HUES6 (cell line): ENCODE measurements at regions not wholly inside any gene's neighbourhood (a gene's known extent, or its start where the extent isn't known, plus 50 kb on each side); places are given as distances from the start of the nearest gene placed in this dataset.
"Not testable (repeated sequence)": the region's sequence is repeated elsewhere in the genome, so short reads cannot be mapped to it uniquely, and the experiment has no call there.

Experiments used
- H3K27ac ChIP-seq: 2 replicates; pipeline ENCODE4 v1.7.0; 2013; ENCODE audit warnings: low read depth, mild to moderate bottlenecking, low read length, inconsistent platforms
- H3K27me3 ChIP-seq: 2 replicates; pipeline ENCODE4 v1.6.1; 2013; ENCODE audit warnings: low read length; ENCODE audit not compliant: control insufficient read depth, insufficient read depth
- H3K36me3 ChIP-seq: 2 replicates; pipeline ENCODE4 v1.6.1; 2013; ENCODE audit warnings: low read length; ENCODE audit not compliant: control insufficient read depth, insufficient read depth
- H3K4me1 ChIP-seq: 2 replicates; pipeline ENCODE4 v1.6.1; 2013; ENCODE audit warnings: low read length; ENCODE audit not compliant: control insufficient read depth, insufficient read depth
- H3K4me3 ChIP-seq: 2 replicates; pipeline ENCODE4 v1.5.1; 2013; ENCODE audit warnings: low read depth, low read length
- H3K9ac ChIP-seq: one replicate; pipeline ENCODE4 v1.6.1; 2013; ENCODE audit warnings: mild to moderate bottlenecking, low read length
- H3K9me3 ChIP-seq: 2 replicates; pipeline ENCODE4 v1.6.1; 2013; ENCODE audit warnings: low read depth, low read length; ENCODE audit not compliant: control insufficient read depth, insufficient read depth

DNA sequence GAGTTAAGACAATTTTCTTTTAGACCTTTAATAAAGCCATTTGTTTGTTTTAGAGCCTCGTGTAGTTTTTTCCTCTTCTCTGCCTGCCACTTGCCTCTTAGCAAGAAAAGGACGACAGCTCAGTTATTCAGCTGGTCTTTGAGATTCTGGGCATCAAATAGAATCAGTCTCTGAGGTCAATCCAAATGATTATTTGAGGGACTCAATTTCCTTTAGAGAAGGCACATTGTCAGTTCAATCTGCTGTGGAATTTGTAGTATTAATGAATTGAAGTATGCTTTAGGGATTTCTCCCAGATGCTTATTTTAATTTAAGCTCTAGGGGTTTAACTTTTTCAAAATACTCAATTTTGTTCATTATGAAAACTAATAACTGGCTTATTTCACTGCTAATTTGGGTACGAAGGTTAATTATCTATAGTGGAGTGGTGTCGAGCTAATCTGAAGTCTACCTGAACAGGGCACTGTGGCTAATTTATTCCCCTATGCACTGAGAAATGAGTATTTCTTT lies 841.2 kb upstream of the AUTS2 start:
- Histone ChIP-seq H3K27ac (no peak overlapping the region), H3K4me3 (no peak overlapping the region), H3K9me3 (peaks cover 5% of the 10 kb centered on the region; the same call in 1 of the 2 replicates), H3K27me3 (no peaks in the 10 kb centered on the region; the same call in 1 of the 2 replicates), H3K36me3 (no peaks in the 10 kb centered on the region), H3K4me1 (no peaks in the 10 kb centered on the region), H3K9ac (no peak overlapping the region)

GRCh38 chr7:68760556-68760955 lies 837.7 kb upstream of the AUTS2 start:
- H3K27me3 ChIP-seq, result no peaks in the 10 kb centered on the region; the same call in 1 of the 2 replicates
- H3K4me3 ChIP-seq, result no peak overlapping the region
- H3K27ac ChIP-seq, result no peak overlapping the region
- H3K4me1 ChIP-seq, result no peaks in the 10 kb centered on the region
- no peaks in the 10 kb centered on the region for H3K36me3 ChIP-seq
- no peak overlapping the region for H3K9ac ChIP-seq
- peaks cover 20% of the 10 kb centered on the region for H3K9me3 ChIP-seq

DNA sequence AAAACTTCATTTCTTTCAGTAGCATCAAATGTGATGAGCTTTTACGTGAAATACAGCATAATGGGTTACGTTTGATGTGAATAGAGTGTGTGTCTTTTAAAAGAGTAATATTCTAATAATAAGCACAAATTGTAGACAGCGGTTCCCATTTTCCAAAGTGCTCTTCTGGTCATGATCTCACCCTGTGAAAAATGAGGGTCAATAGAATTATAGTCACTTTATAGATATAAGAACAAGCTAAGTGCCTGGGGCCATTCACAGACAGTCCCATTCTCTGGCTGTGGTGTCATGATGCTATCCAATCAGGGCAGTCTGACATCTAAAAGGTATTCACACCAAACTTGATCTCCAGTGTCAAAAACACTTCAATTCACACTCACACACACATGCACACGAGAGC lies 830.8 kb upstream of the AUTS2 start:
- H3K27me3 ChIP-seq, result no peaks in the 10 kb centered on the region
- peaks cover 12% of the 10 kb centered on the region for H3K9me3 ChIP-seq
- no peaks in the 10 kb centered on the region for H3K36me3 ChIP-seq
- H3K4me1 ChIP-seq, result no peaks in the 10 kb centered on the region
- no peak overlapping the region for H3K9ac ChIP-seq
- no peak overlapping the region for H3K4me3 ChIP-seq
- no peak overlapping the region for H3K27ac ChIP-seq

GRCh38 chr7:68770649-68771048 lies 827.6 kb upstream of the AUTS2 start:
- H3K4me3 ChIP-seq, result no peak overlapping the region

DNA sequence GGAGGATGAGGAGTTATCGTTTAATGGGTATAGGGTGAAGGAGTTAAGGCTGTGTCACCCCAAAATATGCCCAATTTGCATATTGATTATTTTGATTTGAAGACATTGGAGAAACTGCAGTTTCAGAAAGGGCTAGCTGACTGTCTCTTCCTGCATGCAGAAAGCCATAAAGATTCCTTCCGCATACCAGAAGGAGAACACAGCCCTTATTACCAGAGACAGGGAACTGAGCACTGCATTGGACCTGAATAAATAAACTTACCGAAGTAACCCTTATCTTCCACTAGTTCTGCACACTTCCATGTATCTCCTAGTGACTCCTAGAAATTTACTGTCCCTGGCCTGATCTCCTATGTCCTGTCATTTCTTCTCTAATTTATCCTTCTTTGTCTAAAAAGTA lies 821.9 kb upstream of the AUTS2 start:
- Histone ChIP-seq H3K4me3 (no peak overlapping the region), H3K4me1 (no peaks in the 10 kb centered on the region), H3K27ac (no peak overlapping the region), H3K9ac (no peak overlapping the region), H3K27me3 (no peaks in the 10 kb centered on the region), H3K36me3 (no peaks in the 10 kb centered on the region), H3K9me3 (no peaks in the 10 kb centered on the region)

More at GRCh38 chr7:68770649-68771048, 827.6 kb upstream of the AUTS2 start:
- H3K36me3 ChIP-seq, result no peaks in the 10 kb centered on the region
- H3K4me1 ChIP-seq, result no peaks in the 10 kb centered on the region
- H3K27ac ChIP-seq, result no peak overlapping the region
- no peak overlapping the region for H3K9ac ChIP-seq
- H3K9me3 ChIP-seq, result no peaks in the 10 kb centered on the region
- H3K27me3 ChIP-seq, result no peaks in the 10 kb centered on the region

DNA sequence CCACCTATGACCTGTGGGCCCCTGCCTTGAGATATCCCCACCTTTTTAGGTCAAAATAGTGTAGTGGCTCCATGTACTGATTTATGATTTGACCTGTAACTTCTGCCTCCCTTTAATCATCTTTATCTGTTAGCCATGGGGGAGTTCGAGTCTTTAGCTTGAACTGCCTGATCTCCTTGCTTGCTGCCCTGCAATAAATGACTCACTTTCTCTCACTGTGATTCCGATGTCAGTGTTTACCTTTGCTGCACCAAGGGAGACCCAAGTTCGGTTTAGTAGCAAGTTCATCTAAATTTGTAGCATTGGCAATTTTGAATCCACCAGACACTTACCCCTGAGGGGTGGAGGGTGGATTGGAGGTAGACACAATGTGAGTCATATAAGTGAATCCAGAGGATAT lies 814.6 kb upstream of the AUTS2 start:
- Histone ChIP-seq H3K9ac (no peak overlapping the region), H3K27ac (no peak overlapping the region), H3K27me3 (no peaks in the 10 kb centered on the region), H3K4me1 (peaks cover 16% of the 10 kb centered on the region), H3K4me3 (no peak overlapping the region), H3K36me3 (no peaks in the 10 kb centered on the region), H3K9me3 (no peaks in the 10 kb centered on the region)

DNA sequence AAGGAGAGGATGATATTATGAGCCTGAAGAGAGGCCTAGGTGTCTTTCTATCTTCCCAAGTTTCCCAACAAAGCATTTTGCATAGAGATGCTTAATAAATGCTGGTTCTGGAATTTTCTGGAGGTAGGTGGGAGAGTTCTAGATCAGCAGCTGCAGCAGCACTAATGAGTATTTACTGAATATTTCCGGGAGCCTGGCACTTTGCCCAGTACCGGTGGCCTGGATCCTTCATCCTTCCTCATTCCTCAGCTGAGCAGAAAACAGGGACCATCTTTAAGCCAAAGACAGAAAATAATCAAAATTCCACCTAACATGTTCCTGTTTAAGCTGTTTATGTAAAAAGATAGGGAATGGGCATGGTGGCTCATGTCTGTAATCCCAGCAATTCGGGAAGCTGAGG lies 813.2 kb upstream of the AUTS2 start:
- no peaks in the 10 kb centered on the region for H3K27me3 ChIP-seq
- no peak overlapping the region for H3K4me3 ChIP-seq
- H3K27ac ChIP-seq, result no peak overlapping the region
- H3K4me1 ChIP-seq, result peaks cover 16% of the 10 kb centered on the region
- no peaks in the 10 kb centered on the region for H3K9me3 ChIP-seq
- H3K9ac ChIP-seq, result no peak overlapping the region
- H3K36me3 ChIP-seq, result no peaks in the 10 kb centered on the region

GRCh38 chr7:68787566-68787965 lies 810.7 kb upstream of the AUTS2 start:
- H3K27me3 ChIP-seq, result no peaks in the 10 kb centered on the region
- no peaks in the 10 kb centered on the region for H3K36me3 ChIP-seq
- H3K27ac ChIP-seq, result no peak overlapping the region
- no peak overlapping the region for H3K9ac ChIP-seq
- no peaks in the 10 kb centered on the region for H3K9me3 ChIP-seq
- H3K4me3 ChIP-seq, result no peak overlapping the region
- H3K4me1 ChIP-seq, result peaks cover 14% of the 10 kb centered on the region

DNA sequence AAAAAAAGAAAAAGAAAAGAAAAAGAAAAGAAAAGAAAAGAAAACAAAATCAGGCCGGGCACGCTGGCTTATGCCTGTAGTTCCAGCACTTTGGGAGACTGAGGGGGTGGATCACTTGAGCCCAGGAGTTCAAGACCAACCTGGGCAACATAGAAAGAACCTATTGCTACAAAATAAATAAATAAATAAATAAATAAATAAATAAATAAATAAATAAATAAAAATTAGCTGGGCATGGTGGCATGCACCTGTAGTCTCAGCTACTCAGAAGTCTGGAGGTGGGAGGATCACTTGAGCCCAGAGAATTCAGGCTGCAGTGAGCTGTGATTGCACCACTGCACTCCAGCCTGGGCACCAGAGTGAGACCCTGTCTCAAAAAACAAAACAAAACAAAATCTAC lies 809.7 kb upstream of the AUTS2 start:
- not testable (repeated sequence) for H3K36me3 ChIP-seq, H3K9ac ChIP-seq, H3K27ac ChIP-seq, H3K27me3 ChIP-seq, H3K9me3 ChIP-seq, H3K4me3 ChIP-seq
- peaks cover 11% of the 10 kb centered on the region for H3K4me1 ChIP-seq

DNA sequence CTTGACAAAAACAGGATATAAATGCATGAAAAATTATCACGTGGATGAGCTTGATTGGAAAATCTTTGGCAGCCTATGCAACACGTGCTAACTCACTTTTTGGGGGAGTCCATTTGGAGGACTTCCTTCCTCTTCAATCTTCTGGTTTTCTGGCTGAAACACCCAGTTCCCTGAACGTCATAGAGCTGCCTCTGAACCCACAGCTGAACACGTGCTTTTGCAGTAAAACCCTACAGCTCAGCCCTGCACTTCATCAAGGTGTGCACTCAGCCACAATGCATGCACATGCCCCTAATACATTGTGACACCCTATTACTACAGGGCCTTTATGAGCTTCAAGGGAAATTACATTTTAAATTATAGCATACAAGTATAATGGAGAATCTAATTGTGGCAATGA lies 808.7 kb upstream of the AUTS2 start:
- H3K27me3 ChIP-seq, result no peaks in the 10 kb centered on the region
- no peak overlapping the region for H3K9ac ChIP-seq
- H3K4me3 ChIP-seq, result no peak overlapping the region
- peaks cover 7% of the 10 kb centered on the region; the same call in 1 of the 2 replicates for H3K9me3 ChIP-seq
- no peaks in the 10 kb centered on the region for H3K36me3 ChIP-seq
- H3K27ac ChIP-seq, result no peak overlapping the region
- peaks cover 11% of the 10 kb centered on the region for H3K4me1 ChIP-seq

DNA sequence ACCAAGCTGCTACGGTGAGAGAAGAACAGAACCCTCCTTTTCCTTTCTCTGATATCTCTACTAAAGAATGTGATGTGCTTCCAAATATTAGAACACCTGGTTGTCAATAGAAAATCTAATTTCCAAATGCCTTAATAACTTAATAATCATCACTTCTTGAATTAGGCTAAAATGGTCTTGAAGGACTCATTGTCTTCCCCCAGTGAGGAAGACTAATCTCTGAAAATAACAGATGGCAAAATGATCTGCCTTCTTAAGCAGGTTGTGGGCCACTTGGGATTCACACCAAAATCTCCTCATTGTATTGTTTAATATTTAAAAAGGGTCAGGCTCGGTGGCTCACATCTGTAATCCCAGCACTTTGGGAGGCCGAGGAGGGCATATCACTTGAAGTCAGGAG lies 805.9 kb upstream of the AUTS2 start:
- no peak overlapping the region for H3K4me3 ChIP-seq
- H3K9me3 ChIP-seq, result peaks cover 7% of the 10 kb centered on the region; the same call in 1 of the 2 replicates
- no peak overlapping the region for H3K9ac ChIP-seq
- H3K27ac ChIP-seq, result no peak overlapping the region
- H3K27me3 ChIP-seq, result no peaks in the 10 kb centered on the region
- H3K36me3 ChIP-seq, result no peaks in the 10 kb centered on the region
- peaks cover 7% of the 10 kb centered on the region for H3K4me1 ChIP-seq

- H3K27ac ChIP-seq, result no peak overlapping the region
- H3K36me3 ChIP-seq, result no peaks in the 10 kb centered on the region
- H3K4me1 ChIP-seq, result peaks cover 4% of the 10 kb centered on the region
- peaks cover 7% of the 10 kb centered on the region; the same call in 1 of the 2 replicates for H3K9me3 ChIP-seq
- no peak overlapping the region for H3K4me3 ChIP-seq
- no peak overlapping the region for H3K9ac ChIP-seq
- no peaks in the 10 kb centered on the region for H3K27me3 ChIP-seq
These were observed 804.8 kb upstream of the AUTS2 start for GRCh38 chr7:68793513-68793912.
